HG03108 (cell line): ENCODE measurements at regions not wholly inside any gene's neighbourhood (a gene's known extent, or its start where the extent isn't known, plus 50 kb on each side); places are given as distances from the start of the nearest gene placed in this dataset.

ENCODE experiments used
- ATAC-seq: cut with Tn5 transposase; IDR thresholded peaks from one replicate; pipeline ENCODE4 v1.9.1; 2021; ENCODE audit warnings: moderate library complexity; ENCODE audit not compliant: unreplicated experiment

GRCh38 chr14:44030831-44031383, 476.2 kb downstream of the FSCB start:
- ATAC-seq, result no peak

- ATAC-seq, result no peak
These were observed 477.1 kb downstream of the FSCB start for GRCh38 chr14:44029933-44030332.

GRCh38 chr14:44027397-44027796, 479.7 kb downstream of the FSCB start:
- ATAC-seq, result no peak

GRCh38 chr14:44010595-44010994, 496.5 kb downstream of the FSCB start:
- ATAC-seq, result no peak

GRCh38 chr14:44010071-44010470, 497.0 kb downstream of the FSCB start:
- no peak for ATAC-seq

- no peak for ATAC-seq
These were observed 497.4 kb downstream of the FSCB start for GRCh38 chr14:44009642-44010041.

GRCh38 chr14:43988989-43989388, 518.1 kb downstream of the FSCB start:
- no peak for ATAC-seq

GRCh38 chr14:43983721-43984120, 523.4 kb downstream of the FSCB start:
- no peak for ATAC-seq

- ATAC-seq, result no peak
These were observed 525.8 kb downstream of the FSCB start for GRCh38 chr14:43981135-43981768.

- no peak for ATAC-seq
These were observed 550.3 kb downstream of the FSCB start for GRCh38 chr14:43956741-43957140.

- no peak for ATAC-seq
These were observed 557.7 kb downstream of the FSCB start for GRCh38 chr14:43949400-43949799.

GRCh38 chr14:43939836-43940235, 567.2 kb downstream of the FSCB start:
- no peak for ATAC-seq

GRCh38 chr14:43938588-43939281, 568.3 kb downstream of the FSCB start:
- ATAC-seq, result no peak

- no peak for ATAC-seq
These were observed 570.1 kb downstream of the FSCB start for GRCh38 chr14:43937001-43937400.

GRCh38 chr14:43934102-43934501, 573.0 kb downstream of the FSCB start:
- ATAC-seq, result no peak

GRCh38 chr14:43914041-43914693, 592.9 kb downstream of the FSCB start:
- ATAC-seq, result no peak

- no peak for ATAC-seq
These were observed 603.9 kb downstream of the FSCB start for GRCh38 chr14:43903209-43903608.

- ATAC-seq, result no peak
These were observed 605.0 kb downstream of the FSCB start for GRCh38 chr14:43901911-43902673.

GRCh38 chr14:43900173-43900655, 606.9 kb downstream of the FSCB start:
- no peak for ATAC-seq

- ATAC-seq, result no peak
These were observed 608.4 kb downstream of the FSCB start for GRCh38 chr14:43898687-43899086.

- no peak for ATAC-seq
These were observed 611.0 kb downstream of the FSCB start for GRCh38 chr14:43896044-43896443.
